ENCODE measurements at regions not wholly inside any gene's neighbourhood (a gene's known extent, or its start where the extent isn't known, plus 50 kb on each side); places are given as distances from the start of the nearest gene placed in this dataset.
A peak's percentile ranks its signal among the peaks of the same experiment; 100 is the strongest.

DNA sequence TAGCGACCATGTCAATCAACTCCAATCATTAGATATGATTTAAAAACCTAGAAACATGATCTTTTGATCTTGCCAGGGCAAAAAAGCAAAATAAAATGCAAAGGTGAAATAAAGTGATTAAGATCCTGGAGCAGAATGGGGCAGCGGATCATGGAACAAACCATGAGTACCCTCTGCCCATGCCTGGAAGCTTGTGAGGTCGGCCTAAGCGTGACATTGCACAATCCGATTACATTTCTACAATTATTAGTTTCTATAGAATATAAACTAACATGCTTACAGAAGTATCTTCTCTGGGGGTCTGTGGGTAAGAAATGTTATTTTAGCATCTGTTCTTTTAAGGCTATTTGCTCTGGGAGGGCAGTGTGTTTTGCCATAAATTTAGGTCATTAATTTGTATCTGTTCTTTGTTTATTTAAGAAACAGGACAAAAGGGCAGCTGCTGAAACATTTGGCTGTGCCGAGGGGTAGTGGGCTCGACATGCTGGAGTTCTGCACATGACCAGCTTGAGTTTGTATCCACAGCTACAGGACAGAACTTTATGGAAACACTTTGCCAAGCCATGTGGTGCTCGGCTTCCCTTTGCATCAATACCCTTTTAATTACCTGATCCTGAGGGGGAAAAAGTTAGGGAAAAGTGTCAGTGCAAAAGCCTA is 55.9 kb downstream of the ZBTB18 start:
- H3K9me3 Mint-ChIP-seq, result peaks cover 0 to 2% (median 0%) of the 10 kb centered on the region in 3 donors
- H3K27ac Mint-ChIP-seq, result no peak overlapping the region
- H3K27me3 Mint-ChIP-seq, result peaks cover 39% of the 10 kb centered on the region
- peaks cover 2% of the 10 kb centered on the region for H3K36me3 Mint-ChIP-seq
- no peak overlapping the region for H3K4me3 Mint-ChIP-seq
- H3K4me1 Mint-ChIP-seq, result peaks cover 8 to 11% (median 9%) of the 10 kb centered on the region in 3 donors

DNA sequence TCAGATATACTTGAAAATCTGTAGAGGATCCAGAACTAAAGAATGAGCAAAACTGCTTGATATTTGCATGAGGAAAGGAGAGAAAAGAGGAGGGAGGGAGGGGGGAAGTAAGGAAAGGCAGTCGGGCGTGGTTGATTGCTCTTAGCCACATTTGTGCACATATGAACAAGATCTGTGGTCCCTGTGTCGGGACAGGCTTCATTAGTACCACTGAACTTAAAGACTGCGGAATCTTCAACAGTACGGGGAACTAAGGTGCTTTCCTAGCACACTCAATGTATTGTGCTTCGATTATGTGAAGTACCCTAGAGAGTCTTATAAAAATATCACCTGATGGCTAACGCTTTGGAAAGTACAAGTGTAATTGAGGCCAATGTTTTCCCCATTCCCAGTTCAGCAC is 59.9 kb downstream of the ZBTB18 start:
- no peaks in the 10 kb centered on the region for H3K9me3 Mint-ChIP-seq
- peaks cover 6 to 11% (median 9%) of the 10 kb centered on the region in 3 donors for H3K4me1 Mint-ChIP-seq
- H3K27ac Mint-ChIP-seq, result peak overlapping the region in 1 of 3 donors; percentile 45
- peaks cover 18% of the 10 kb centered on the region for H3K27me3 Mint-ChIP-seq
- peak overlapping the region in 1 of 4 donors; percentile 41 for H3K4me3 Mint-ChIP-seq
- H3K36me3 Mint-ChIP-seq, result no peaks in the 10 kb centered on the region

DNA sequence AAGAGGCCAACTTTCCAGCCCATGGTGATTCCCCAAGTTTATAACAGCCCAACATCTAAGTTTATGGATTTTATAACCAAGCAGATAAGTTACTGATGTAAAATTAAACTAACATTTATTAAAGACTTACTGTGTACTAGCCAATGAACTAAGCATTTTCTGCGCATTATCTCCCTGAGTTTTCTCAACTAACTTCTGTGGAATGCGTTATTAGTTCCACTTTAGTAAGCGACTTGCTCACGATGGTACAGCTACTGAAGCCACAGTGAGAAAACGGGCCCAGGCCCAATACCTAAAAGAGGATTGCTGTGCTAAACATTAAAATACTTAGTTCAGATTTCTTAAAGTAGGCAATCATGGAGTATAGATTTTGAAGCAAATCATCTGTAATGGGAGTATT is 61.0 kb downstream of the ZBTB18 start:
- Mint-ChIP-seq H3K4me3 (no peak overlapping the region), H3K27me3 (peaks cover 24% of the 10 kb centered on the region), H3K4me1 (peaks cover 6 to 11% (median 9%) of the 10 kb centered on the region in 3 donors), H3K9me3 (peaks cover 0 to 7% (median 2%) of the 10 kb centered on the region in 3 donors), H3K36me3 (no peaks in the 10 kb centered on the region), H3K27ac (no peak overlapping the region)

DNA sequence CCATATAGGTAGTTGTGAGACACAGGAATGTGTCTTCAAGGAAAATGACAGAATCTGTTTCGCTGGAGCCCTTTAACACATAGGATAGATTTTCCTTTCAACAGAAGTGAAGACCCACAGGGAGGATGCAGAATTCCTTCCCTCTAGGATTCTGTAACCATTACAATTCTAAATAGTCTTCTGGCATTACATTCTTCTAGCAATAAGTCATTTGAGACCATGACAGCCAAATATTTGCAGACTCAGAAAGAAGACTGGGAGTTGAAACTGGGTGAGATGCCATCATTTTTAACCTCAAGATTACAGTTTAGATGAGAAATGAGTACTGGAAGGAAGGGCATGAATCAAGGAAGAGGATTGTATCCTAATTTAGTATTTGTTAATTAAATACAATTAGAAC is 61.6 kb downstream of the ZBTB18 start:
- peaks cover 24% of the 10 kb centered on the region for H3K27me3 Mint-ChIP-seq
- H3K4me3 Mint-ChIP-seq, result no peak overlapping the region
- H3K9me3 Mint-ChIP-seq, result peaks cover 0 to 7% (median 2%) of the 10 kb centered on the region in 3 donors
- H3K27ac Mint-ChIP-seq, result no peak overlapping the region
- peaks cover 6 to 11% (median 9%) of the 10 kb centered on the region in 3 donors for H3K4me1 Mint-ChIP-seq
- no peaks in the 10 kb centered on the region for H3K36me3 Mint-ChIP-seq

DNA sequence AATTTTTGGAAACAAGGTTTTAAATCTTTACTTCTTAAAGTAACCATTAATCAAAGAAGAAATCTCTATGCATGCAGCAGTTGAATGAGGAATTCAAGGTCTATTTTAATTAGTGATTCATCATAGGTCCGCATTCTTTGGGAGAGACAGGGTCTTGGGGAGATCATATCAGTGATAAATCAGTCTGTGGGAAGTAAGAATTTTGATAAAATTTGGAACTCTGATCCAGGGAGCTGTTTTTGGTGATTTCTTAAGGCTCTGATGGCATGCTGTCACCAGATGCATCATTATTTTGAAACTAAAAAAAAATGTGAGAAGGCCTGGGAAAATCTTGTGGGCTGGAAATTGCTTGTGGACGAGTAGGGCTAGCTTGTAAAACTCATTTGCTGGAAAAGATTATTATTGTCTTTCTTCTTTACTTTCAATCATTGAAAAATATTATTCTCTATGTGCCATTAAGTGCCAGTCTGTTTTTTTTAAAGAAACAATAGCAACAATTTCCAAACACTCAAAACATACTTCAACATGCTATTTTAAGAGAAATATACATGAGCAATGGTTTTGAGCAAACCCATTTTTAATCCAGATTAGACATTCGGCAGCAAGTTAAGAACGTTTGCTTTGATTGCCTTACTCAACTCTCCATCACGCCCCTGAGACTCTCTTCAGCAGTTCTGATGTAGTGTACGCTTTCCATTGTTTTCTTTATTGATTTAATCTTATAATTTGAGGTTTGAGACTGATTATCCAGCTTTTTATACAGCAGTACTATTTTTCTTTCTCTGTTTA is 62.6 kb downstream of the ZBTB18 start:
- H3K27ac Mint-ChIP-seq, result no peak overlapping the region
- peaks cover 0 to 7% (median 2%) of the 10 kb centered on the region in 3 donors for H3K9me3 Mint-ChIP-seq
- peaks cover 1% of the 10 kb centered on the region for H3K36me3 Mint-ChIP-seq
- H3K4me3 Mint-ChIP-seq, result no peak overlapping the region
- H3K4me1 Mint-ChIP-seq, result peaks cover 8 to 11% (median 9%) of the 10 kb centered on the region in 3 donors
- peaks cover 23% of the 10 kb centered on the region for H3K27me3 Mint-ChIP-seq

DNA sequence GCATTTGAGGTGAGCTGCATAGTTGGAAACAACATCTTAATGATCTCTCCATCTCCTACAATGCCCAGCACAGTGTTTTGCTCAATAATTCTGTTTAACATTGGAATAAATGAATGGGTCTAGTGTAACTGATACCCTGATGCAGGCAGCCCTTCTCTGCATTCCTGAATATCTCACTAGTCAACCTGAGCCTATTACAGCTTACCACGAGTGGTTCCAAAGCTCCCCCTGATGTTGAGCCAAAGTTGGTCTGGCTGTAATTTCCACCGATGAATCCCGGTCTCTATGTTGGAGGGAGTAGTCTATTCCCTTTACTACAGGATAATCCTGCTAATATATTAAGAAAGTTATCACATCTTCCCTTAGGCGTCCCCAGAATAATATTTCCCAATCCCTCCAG is 63.8 kb downstream of the ZBTB18 start:
- H3K4me1 Mint-ChIP-seq, result peaks cover 8 to 11% (median 9%) of the 10 kb centered on the region in 3 donors
- H3K27ac Mint-ChIP-seq, result no peak overlapping the region
- peaks cover 22% of the 10 kb centered on the region for H3K27me3 Mint-ChIP-seq
- H3K9me3 Mint-ChIP-seq, result peaks cover 0 to 7% (median 2%) of the 10 kb centered on the region in 3 donors
- peaks cover 1% of the 10 kb centered on the region for H3K36me3 Mint-ChIP-seq
- H3K4me3 Mint-ChIP-seq, result no peak overlapping the region

DNA sequence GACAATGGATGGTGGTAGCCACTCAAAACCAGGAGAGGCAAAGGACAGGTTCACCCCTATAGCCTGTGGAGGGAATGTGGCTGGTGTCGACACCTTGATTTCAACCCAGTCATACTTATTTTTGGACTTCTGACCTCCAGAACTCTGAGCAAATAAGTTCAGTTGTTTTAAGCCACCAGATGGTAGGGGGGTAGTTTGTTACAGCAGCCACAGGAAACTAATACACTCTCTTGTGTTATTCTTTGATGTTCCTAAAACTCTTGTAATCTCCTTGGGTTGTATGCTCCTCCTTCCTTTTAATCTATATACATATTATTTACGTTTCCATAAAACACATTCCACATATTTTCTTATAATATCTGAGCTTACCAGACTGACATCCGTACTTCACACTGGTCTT is 65.9 kb downstream of the ZBTB18 start:
- Mint-ChIP-seq H3K9me3 (peaks cover 0 to 7% (median 2%) of the 10 kb centered on the region in 3 donors), H3K4me3 (no peak overlapping the region), H3K27me3 (peaks cover 18% of the 10 kb centered on the region), H3K27ac (no peak overlapping the region), H3K36me3 (peaks cover 1% of the 10 kb centered on the region), H3K4me1 (peaks cover 0 to 2% (median 0%) of the 10 kb centered on the region in 3 donors)

DNA sequence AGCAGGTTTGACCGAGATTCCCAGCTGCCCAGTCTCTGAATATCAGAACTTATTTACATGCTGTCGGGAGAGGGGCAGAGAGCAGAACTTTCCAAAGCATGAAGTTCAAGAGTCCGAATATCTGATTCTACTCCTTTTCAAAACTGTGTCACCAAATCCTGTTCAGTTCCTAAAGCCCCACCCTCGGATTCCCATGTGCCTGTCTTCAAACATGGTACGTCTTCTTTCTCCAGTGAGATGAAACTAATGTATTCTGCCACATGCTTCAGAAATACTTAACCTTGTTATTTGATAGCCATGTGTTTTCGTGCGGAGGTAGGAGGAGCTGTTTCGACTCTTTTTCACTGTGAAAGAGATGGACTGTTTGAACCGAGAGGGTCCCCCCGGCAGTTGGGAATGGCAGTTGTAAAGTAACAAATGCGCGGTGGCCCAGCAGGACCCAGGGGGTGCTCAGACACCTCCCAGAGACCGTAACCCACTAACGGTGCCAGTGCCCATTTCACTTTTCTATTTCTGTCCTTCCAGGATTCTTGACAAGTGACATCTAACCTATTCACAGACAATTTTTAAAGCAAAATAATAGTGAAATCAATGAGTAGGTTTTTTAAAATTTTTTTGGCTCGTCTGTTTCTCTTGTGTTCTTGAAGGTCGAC is 67.2 kb downstream of the ZBTB18 start:
- H3K4me3 Mint-ChIP-seq, result no peak overlapping the region
- H3K27ac Mint-ChIP-seq, result no peak overlapping the region
- H3K4me1 Mint-ChIP-seq, result peaks cover 0 to 2% (median 0%) of the 10 kb centered on the region in 3 donors
- peaks cover 0 to 7% (median 2%) of the 10 kb centered on the region in 3 donors for H3K9me3 Mint-ChIP-seq
- peaks cover 22% of the 10 kb centered on the region for H3K27me3 Mint-ChIP-seq
- H3K36me3 Mint-ChIP-seq, result peaks cover 3% of the 10 kb centered on the region

DNA sequence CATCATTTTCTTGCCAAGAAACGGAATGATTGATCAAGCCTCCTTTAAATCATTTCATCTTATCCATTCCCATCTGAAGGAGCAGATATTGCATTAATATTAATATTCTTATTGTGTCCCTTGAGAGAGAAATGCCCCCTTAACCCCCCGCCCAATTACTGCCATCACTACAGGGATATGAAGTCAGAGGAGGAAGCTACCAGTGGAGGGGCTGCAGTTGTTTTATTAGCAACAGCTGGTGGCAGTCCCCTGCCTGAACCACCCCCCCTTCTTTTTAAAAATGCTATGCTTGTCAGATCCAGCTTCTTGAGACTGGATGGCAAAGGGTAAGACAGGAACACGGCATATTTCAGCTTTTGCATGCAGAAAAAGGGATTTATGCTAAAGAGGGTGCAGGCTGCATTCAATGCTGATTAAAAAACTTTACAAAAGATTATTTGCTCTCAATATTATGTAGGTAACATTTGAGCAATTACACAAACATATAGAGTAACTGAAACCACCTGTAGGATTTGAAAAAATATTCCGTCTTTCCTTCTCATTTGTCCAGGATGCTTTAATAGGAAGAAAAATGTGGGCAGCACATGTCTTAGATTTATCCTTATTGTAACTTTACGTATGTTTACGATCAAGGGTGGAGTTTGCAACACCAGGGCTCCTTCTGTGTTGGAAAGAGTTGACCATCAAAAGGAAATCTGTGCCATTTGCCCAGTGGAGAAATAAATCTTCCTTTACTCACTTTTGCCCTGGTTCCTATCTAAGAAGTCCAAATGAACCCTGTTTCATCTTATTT is 77.7 kb downstream of the ZBTB18 start:
- Mint-ChIP-seq H3K9me3 (peaks cover 0 to 4% (median 3%) of the 10 kb centered on the region in 3 donors), H3K4me1 (peaks cover 0 to 5% (median 2%) of the 10 kb centered on the region in 3 donors), H3K4me3 (no peak overlapping the region)

DNA sequence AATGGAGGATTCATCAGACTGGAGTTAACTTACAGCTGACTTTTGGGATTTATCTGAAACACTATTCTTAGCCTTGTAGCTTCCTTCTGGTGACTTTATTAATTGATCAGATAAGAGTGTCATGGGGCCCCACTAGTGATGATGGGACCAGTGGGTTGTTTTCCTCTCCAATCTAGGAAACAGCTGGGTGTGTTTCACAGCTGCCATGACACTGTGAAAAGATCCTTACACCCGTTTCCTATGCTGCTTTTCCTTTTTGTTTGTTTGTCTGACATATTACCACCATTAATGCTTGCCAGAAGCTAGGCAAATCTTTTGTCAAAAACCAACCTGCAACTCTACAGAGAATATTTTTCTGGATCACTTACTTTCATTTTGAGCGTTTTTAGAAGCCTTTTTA is 86.2 kb downstream of the ZBTB18 start:
- no peaks in the 10 kb centered on the region for H3K36me3 Mint-ChIP-seq
- peak overlapping the region in 3 of 4 donors; percentile 14 to 61 (median 58) for H3K4me3 Mint-ChIP-seq
- H3K9me3 Mint-ChIP-seq, result peaks cover 0 to 3% (median 0%) of the 10 kb centered on the region in 3 donors
- H3K4me1 Mint-ChIP-seq, result peaks cover 0 to 7% (median 4%) of the 10 kb centered on the region in 3 donors
- peaks cover 25% of the 10 kb centered on the region for H3K27me3 Mint-ChIP-seq
- H3K27ac Mint-ChIP-seq, result no peak overlapping the region

More for the DNA sequence above, 77.7 kb downstream of the ZBTB18 start:
- Mint-ChIP-seq H3K27ac (no peak overlapping the region), H3K27me3 (peaks cover 12% of the 10 kb centered on the region), H3K36me3 (peaks cover 3% of the 10 kb centered on the region)

DNA sequence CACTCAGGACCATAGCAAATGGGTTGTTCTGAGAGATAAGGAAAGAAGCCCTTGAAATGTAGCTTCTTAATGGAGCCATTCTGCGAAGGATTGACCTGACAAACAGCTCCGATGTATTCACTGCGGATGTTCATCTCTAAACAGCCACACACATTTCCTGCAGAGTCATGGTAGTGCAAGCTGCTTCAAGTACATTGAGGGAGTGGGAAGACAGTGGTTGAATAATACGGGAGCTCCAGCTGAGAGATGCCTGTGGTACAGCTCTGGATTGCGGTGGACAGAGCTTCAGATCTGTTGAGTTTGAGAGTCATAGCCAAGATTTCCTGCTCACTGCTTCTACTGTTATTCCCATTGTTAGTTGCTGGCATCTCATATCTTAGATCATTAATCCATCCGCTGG is 86.6 kb downstream of the ZBTB18 start:
- no peaks in the 10 kb centered on the region for H3K36me3 Mint-ChIP-seq
- peaks cover 0 to 3% (median 0%) of the 10 kb centered on the region in 3 donors for H3K9me3 Mint-ChIP-seq
- no peak overlapping the region for H3K27ac Mint-ChIP-seq
- H3K27me3 Mint-ChIP-seq, result peaks cover 25% of the 10 kb centered on the region
- H3K4me3 Mint-ChIP-seq, result peak overlapping the region in 3 of 4 donors; percentile 14 to 61 (median 58)
- H3K4me1 Mint-ChIP-seq, result peaks cover 0 to 7% (median 4%) of the 10 kb centered on the region in 3 donors

DNA sequence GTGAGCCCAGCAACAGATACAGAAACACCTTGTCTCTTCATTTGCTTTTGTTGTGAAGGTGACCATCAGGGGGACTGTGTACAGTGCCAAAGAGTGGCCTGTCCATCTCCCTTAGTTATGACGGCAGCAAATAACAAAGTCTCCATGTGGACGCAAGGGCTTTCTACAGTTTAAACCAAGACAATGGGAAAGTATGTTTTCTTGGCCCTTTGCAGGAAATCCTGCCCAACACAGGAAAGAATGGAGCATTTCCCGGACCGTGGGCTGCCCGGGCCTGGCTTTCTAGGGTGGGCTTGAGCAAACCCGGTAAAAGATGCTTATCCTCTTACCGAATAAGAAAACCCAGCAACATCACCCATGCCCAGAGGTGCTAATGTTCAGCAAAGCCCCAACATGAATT is 87.3 kb downstream of the ZBTB18 start:
- Mint-ChIP-seq H3K27ac (no peak overlapping the region), H3K4me3 (no peak overlapping the region), H3K4me1 (peaks cover 0 to 7% (median 4%) of the 10 kb centered on the region in 3 donors), H3K27me3 (peaks cover 24% of the 10 kb centered on the region), H3K9me3 (peaks cover 0 to 3% (median 0%) of the 10 kb centered on the region in 3 donors), H3K36me3 (no peaks in the 10 kb centered on the region)

DNA sequence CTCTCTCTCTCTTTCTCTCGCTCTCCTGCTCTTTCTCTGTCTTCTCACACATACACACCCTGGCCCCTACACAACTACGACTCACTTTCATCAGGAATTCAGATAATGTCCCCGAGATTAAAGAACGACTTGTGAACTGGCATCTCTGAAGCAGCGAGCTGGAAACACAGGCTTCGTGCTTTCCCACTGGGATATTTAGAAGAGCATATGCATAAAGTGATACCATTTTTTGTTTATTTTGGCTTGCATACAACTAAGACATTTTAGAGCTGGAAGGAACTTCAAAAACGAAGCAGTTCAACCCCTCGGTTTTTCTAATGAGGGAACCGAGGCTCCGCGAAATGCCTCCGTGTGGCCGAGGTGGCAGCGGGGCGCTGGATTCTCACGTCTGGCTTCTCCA is 88.6 kb downstream of the ZBTB18 start:
- H3K36me3 Mint-ChIP-seq, result no peaks in the 10 kb centered on the region
- H3K27me3 Mint-ChIP-seq, result peaks cover 17% of the 10 kb centered on the region
- peaks cover 0 to 7% (median 4%) of the 10 kb centered on the region in 3 donors for H3K4me1 Mint-ChIP-seq
- H3K4me3 Mint-ChIP-seq, result no peak overlapping the region
- no peak overlapping the region for H3K27ac Mint-ChIP-seq
- H3K9me3 Mint-ChIP-seq, result peaks cover 0 to 3% (median 0%) of the 10 kb centered on the region in 3 donors

DNA sequence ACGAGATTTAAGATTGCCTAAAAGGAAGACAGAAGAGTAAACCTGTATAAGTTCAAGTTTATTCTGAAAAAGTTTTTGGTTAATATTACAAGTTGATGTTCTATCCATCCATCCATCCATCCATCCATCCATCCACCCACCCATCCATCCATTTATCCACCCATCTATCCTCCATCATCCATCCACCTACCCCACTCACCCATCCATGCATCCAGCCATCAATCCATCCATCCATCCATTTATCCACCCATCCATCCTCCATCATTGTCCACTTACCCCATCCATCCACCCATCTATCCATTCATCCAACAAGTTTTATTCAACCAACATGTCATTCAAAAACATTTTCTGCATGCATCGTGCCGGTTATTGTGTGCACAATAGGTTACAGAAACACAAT is 89.3 kb downstream of the ZBTB18 start:
- H3K4me3 Mint-ChIP-seq, result no peak overlapping the region
- H3K36me3 Mint-ChIP-seq, result no peaks in the 10 kb centered on the region
- H3K4me1 Mint-ChIP-seq, result peaks cover 0 to 7% (median 4%) of the 10 kb centered on the region in 3 donors

More for the DNA sequence above, 89.3 kb downstream of the ZBTB18 start:
- Mint-ChIP-seq H3K27ac (no peak overlapping the region), H3K27me3 (peaks cover 17% of the 10 kb centered on the region), H3K9me3 (peaks cover 0 to 3% (median 0%) of the 10 kb centered on the region in 3 donors)
